Activated CD4-positive, alpha-beta T cell treated with anti-CD3 and anti-CD28 coated beads for 36 hours (primary cell): ENCODE measurements at regions not wholly inside any gene's neighbourhood (a gene's known extent, or its start where the extent isn't known, plus 50 kb on each side); places are given as distances from the start of the nearest gene placed in this dataset.
"Not testable (repeated sequence)": the region's sequence is repeated elsewhere in the genome, so short reads cannot be mapped to it uniquely, and the experiment has no call there.

Experiments
- ATAC-seq: fragments of 200-7000 bp; cut with Tn5 transposase; one replicate; pipeline ENCODE4 v1.10.0; 2021; ENCODE audit warnings: mild to moderate bottlenecking, moderate library complexity
- CTCF ChIA-PET: fragments of 350-600 bp; sonication (Branson Sonifier 250); formaldehyde crosslinking; loops from one replicate; lab custom pipeline; 2021; ENCODE audit warnings: antibody characterized with exemption; lab: Charles Lee
- POLR2A ChIA-PET: fragments of 350-600 bp; sonication (Branson Sonifier 250); formaldehyde crosslinking; loops from one replicate; lab custom pipeline; 2021; ENCODE audit warnings: antibody characterized with exemption, inconsistent platforms; lab: Charles Lee
- DNase-seq: peaks from one replicate; pipeline ENCODE4 v3.0.0-alpha.2; 2020
- H3K27ac Mint-ChIP-seq: one replicate; pipeline ENCODE4 v1.8.0; 2021; ENCODE audit warnings: mixed read lengths
- H3K27me3 Mint-ChIP-seq: one replicate; pipeline ENCODE4 v1.8.0; 2021; ENCODE audit warnings: mixed read lengths
- H3K36me3 Mint-ChIP-seq: one replicate; pipeline ENCODE4 v1.8.0; 2021; ENCODE audit warnings: low read depth, mixed read lengths
- H3K4me1 Mint-ChIP-seq: one replicate; pipeline ENCODE4 v1.8.0; 2021; ENCODE audit warnings: mixed read lengths
- H3K4me3 Mint-ChIP-seq: one replicate; pipeline ENCODE4 v1.8.0; 2021; ENCODE audit warnings: mild to moderate bottlenecking, moderate library complexity, mixed read lengths
- H3K9me3 Mint-ChIP-seq: one replicate; pipeline ENCODE4 v1.8.0; 2021; ENCODE audit warnings: low read depth, mixed read lengths
- intact Hi-C, 2 experiments: fragments of 100-400 bp; cut with DNase I in 1 of 2; cut with micrococcal nuclease in 1 of 2; formaldehyde crosslinking; loops; one replicate each; pipeline versions ENCODE4 v1.14.2 to v1.15.1; 2022 to 2024; cut with DNase I, micrococcal nuclease

DNA sequence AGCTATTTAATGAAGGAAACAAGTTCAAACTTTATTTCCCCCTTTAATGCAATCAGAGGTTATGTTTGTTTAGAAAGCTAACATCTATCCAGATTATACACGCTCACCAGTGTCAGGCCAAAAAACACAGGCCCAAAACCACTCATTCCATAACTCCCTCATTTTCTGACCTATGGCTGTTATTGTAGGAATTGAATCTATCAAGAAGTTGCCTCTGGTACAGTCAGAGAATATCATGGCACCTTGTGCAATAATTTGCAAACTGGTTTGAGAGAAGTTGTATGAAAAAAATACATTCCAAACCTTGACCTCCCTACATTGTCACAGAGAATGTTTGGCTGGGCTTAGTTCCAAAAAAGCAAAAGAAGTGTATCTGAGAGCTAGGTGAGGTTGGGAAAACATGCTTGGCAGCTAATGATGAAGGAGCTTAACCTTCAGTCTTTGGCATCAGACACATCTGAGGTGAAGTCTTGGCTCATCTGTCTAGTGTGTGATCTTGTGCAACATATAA, 591.0 kb downstream of the ANKRD50 start:
- no peak overlapping the region for H3K27ac Mint-ChIP-seq
- intact Hi-C loops: no loop called here
- ChIA-PET POLR2A (no interaction called here), CTCF (interaction anchor here (2.0 kb wide), 1 partner anchor 27 kb away, joined by 4 read pairs; no protein-coding TSS in a partner anchor)
- H3K27me3 Mint-ChIP-seq: no peaks in the 10 kb centered on the region
- no peaks in the 10 kb centered on the region for H3K36me3 Mint-ChIP-seq
- H3K4me1 Mint-ChIP-seq: no peaks in the 10 kb centered on the region
- H3K9me3 Mint-ChIP-seq: no peaks in the 10 kb centered on the region
- no peak for DNase-seq
- no peak overlapping the region for H3K4me3 Mint-ChIP-seq
- no peak for ATAC-seq

DNA sequence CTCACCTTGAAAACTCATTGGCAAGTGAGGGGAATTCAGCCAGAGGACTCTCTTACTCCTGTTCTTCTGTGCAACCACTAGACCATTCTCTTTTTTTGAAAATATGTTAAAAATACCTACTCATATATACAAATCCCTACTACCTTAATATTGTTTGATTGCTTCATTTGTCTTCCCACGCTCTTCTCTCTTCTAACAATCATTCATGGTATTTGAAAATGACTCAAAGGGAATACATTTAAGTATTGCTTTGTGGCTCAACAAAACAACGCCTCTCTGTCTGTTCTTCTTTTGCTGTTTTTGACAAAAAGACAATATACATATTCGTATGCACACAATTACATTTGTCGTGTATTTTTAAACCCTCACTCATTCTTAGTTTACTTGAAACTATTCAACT, 589.4 kb downstream of the ANKRD50 start:
- no peaks in the 10 kb centered on the region for H3K9me3 Mint-ChIP-seq
- POLR2A ChIA-PET: interaction anchor here (0.6 kb wide), 1 partner anchor 157 kb away, joined by 8 read pairs; no protein-coding TSS in a partner anchor
- CTCF ChIA-PET: no interaction called here

DNA sequence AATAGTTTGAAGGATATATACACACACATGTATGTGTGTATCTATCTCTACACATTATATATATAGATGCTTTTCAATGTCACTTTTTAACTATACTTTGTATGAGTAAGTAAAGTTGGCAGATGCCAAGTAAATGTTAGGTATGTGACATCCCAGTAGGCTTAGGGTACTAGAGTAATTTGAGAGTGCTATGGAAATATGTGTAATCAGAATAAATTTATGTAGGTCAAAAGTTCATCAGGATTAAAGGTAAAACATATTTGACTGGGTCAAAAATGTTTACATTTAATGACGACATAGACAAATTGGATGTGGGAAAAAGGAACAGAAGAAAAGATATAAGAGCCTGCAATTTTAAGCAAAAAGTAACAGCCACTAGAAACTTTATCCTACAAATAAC, 588.8 kb downstream of the ANKRD50 start:
- ChIA-PET CTCF (no interaction called here), POLR2A (interaction anchor here (0.6 kb wide), 1 partner anchor 156 kb away, joined by 8 read pairs; no protein-coding TSS in a partner anchor)
- H3K9me3 Mint-ChIP-seq: no peaks in the 10 kb centered on the region
- ATAC-seq (no peak), DNase-seq (no peak)
- H3K4me3 Mint-ChIP-seq: no peak overlapping the region
- H3K27ac Mint-ChIP-seq: no peak overlapping the region
- intact Hi-C loops: no loop called here
- H3K36me3 Mint-ChIP-seq: no peaks in the 10 kb centered on the region
- no peaks in the 10 kb centered on the region for H3K4me1 Mint-ChIP-seq
- no peaks in the 10 kb centered on the region for H3K27me3 Mint-ChIP-seq

More for the DNA sequence above, 589.4 kb downstream of the ANKRD50 start:
- H3K4me1 Mint-ChIP-seq: no peaks in the 10 kb centered on the region
- H3K36me3 Mint-ChIP-seq: no peaks in the 10 kb centered on the region
- H3K27me3 Mint-ChIP-seq: no peaks in the 10 kb centered on the region
- ATAC-seq: no peak
- no peak for DNase-seq
- H3K27ac Mint-ChIP-seq: no peak overlapping the region
- intact Hi-C loops: no loop called here
- H3K4me3 Mint-ChIP-seq: no peak overlapping the region

DNA sequence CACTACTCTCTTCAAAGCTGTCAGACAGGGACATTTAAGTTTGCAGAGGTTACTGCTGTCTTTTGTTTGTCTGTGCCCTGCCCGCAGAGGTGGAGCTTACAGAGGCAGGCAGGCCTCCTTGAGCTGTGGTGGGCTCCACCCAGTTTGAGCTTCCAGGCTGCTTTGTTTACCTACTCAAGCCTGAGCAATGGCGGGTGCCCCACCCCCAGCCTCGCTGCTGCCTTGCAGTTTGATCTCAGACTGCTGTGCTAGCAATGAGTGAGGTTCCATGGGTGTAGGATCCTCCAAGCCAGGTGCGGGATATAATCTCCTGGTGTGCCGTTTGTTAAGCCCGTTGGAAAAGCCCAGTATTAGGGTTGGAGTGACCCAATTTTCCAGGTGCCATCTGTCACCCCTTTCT, 581.2 kb downstream of the ANKRD50 start:
- CTCF ChIA-PET, ATAC-seq: not testable (repeated sequence)

GRCh38 chr4:124132161-124132560, 580.4 kb downstream of the ANKRD50 start:
- H3K4me1 Mint-ChIP-seq: no peaks in the 10 kb centered on the region
- no peak for ATAC-seq
- H3K36me3 Mint-ChIP-seq: no peaks in the 10 kb centered on the region
- H3K9me3 Mint-ChIP-seq: peaks cover 8% of the 10 kb centered on the region
- CTCF ChIA-PET: interaction anchor here (0.6 kb wide), 1 partner anchor 353 kb away, joined by 3 read pairs; no protein-coding TSS in a partner anchor
- no peak overlapping the region for H3K4me3 Mint-ChIP-seq
- DNase-seq: no peak
- peaks cover 2% of the 10 kb centered on the region for H3K27me3 Mint-ChIP-seq
- POLR2A ChIA-PET: no interaction called here
- no peak overlapping the region for H3K27ac Mint-ChIP-seq
- intact Hi-C loops: no loop called here

More for the DNA sequence above, 581.2 kb downstream of the ANKRD50 start:
- H3K27me3 Mint-ChIP-seq, POLR2A ChIA-PET, H3K4me3 Mint-ChIP-seq, H3K9me3 Mint-ChIP-seq, H3K4me1 Mint-ChIP-seq, DNase-seq, intact Hi-C loops, H3K36me3 Mint-ChIP-seq, H3K27ac Mint-ChIP-seq: not testable (repeated sequence)

DNA sequence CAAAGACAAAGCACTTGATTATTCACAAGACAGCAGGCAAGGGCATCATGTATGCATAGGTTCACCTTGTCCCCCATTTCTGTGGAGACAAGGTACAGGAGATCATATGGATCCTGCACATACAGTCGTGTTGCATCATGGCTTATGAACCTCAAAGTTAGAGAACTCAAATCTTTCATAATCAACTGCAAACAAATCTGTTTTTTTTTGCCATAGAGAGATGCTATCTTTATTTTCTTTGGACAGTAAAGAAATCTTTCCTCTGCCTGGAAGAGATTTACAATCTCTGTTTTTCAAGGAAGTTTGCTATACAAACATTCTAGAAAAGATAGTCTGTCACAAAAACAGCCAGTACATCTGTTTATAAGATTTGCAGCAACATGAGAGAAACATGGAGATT, 578.8 kb downstream of the ANKRD50 start:
- Mint-ChIP-seq H3K9me3 (peaks cover 8% of the 10 kb centered on the region), H3K4me1 (no peaks in the 10 kb centered on the region), H3K27ac (no peak overlapping the region), H3K27me3 (peaks cover 2% of the 10 kb centered on the region), H3K36me3 (no peaks in the 10 kb centered on the region), H3K4me3 (no peak overlapping the region)
- DNase-seq: no peak
- intact Hi-C loops: no loop called here
- POLR2A ChIA-PET: no interaction called here
- ATAC-seq: no peak
- CTCF ChIA-PET: no interaction called here

DNA sequence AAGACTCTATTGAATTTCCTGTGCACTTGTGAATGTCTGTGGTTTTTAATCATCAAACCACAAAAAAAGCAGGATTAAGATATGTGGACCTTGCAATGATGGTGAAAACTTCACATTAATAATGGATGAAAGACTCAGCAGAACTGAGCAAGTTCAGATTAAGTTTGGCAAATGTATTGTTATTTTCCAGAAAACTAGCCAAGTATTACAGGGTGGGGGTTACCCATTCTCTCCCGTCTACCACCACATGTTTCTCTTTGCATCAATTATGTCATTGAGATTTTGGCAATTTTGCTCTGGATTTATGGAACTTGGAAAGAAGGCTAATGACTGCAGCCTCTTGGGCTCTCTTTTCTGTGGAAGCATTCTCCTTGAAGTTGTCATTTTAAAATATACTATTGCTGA, 577.1 kb downstream of the ANKRD50 start:
- ATAC-seq (no peak), DNase-seq (no peak)
- peaks cover 8% of the 10 kb centered on the region for H3K9me3 Mint-ChIP-seq
- H3K4me3 Mint-ChIP-seq: no peak overlapping the region
- CTCF ChIA-PET: no interaction called here
- POLR2A ChIA-PET: no interaction called here
- no peak overlapping the region for H3K27ac Mint-ChIP-seq
- no peaks in the 10 kb centered on the region for H3K4me1 Mint-ChIP-seq
- H3K27me3 Mint-ChIP-seq: peaks cover 2% of the 10 kb centered on the region
- H3K36me3 Mint-ChIP-seq: no peaks in the 10 kb centered on the region
- intact Hi-C loops: no loop called here

DNA sequence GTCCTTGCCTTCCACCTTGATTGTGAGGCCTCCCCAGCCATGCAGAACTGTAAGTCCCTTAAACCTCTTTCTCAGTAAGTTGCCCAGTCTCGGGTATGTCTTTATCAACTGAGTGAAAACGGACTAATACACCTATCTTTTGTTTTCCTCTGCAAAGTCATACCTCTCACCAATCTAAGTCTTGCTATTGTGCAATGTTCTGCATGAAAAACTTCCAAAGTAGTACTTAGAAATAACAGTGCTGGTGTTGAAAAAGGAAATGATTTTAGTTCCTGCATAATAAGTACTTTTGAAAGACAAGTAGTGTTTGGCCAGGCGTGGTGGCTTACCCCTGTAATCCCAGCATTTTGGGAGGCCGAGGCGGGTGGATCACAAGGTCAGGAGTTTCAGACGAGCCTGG, 573.5 kb downstream of the ANKRD50 start:
- Mint-ChIP-seq H3K9me3 (peaks cover 2% of the 10 kb centered on the region), H3K27me3 (peaks cover 1% of the 10 kb centered on the region), H3K27ac (no peak overlapping the region), H3K36me3 (no peaks in the 10 kb centered on the region), H3K4me1 (no peaks in the 10 kb centered on the region), H3K4me3 (no peak overlapping the region)
- POLR2A ChIA-PET: no interaction called here
- CTCF ChIA-PET: interaction anchor here (0.6 kb wide), 1 partner anchor 588 kb away, joined by 3 read pairs; no protein-coding TSS in a partner anchor
- DNase-seq: no peak
- intact Hi-C loops: no loop called here
- no peak for ATAC-seq

- no peaks in the 10 kb centered on the region for H3K36me3 Mint-ChIP-seq
- POLR2A ChIA-PET: no interaction called here
- no peak overlapping the region for H3K4me3 Mint-ChIP-seq
- no peaks in the 10 kb centered on the region for H3K4me1 Mint-ChIP-seq
- no peaks in the 10 kb centered on the region for H3K9me3 Mint-ChIP-seq
- no peak for DNase-seq
- intact Hi-C loops: no loop called here
- ATAC-seq: no peak
- CTCF ChIA-PET: no interaction called here
- H3K27me3 Mint-ChIP-seq: no peaks in the 10 kb centered on the region
- H3K27ac Mint-ChIP-seq: no peak overlapping the region
Observed at GRCh38 chr4:124143632-124144031, 568.9 kb downstream of the ANKRD50 start.

DNA sequence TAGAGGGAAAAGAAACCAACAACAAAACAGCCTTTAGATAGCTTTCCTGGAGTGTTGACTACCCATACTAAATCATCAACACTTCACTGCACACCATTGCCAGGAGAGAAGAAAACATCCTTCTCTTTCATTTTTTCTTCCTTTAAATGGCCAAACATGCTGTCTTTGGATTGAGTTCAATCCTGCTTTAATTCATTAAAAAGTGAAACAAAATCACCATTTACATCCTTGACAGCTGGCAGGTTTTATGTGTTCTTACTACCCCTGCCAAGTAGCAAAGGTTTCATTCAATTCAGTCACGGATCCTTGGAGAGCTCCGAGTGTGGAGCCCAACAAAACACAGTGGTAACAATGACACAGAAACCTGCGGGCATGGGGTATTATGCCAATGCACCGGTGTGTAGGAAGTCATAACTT, 568.3 kb downstream of the ANKRD50 start:
- POLR2A ChIA-PET: no interaction called here
- no peak for DNase-seq
- Mint-ChIP-seq H3K4me3 (no peak overlapping the region), H3K4me1 (no peaks in the 10 kb centered on the region), H3K9me3 (no peaks in the 10 kb centered on the region), H3K27ac (no peak overlapping the region), H3K27me3 (no peaks in the 10 kb centered on the region), H3K36me3 (no peaks in the 10 kb centered on the region)
- CTCF ChIA-PET: no interaction called here
- ATAC-seq: no peak
- intact Hi-C loops: no loop called here

DNA sequence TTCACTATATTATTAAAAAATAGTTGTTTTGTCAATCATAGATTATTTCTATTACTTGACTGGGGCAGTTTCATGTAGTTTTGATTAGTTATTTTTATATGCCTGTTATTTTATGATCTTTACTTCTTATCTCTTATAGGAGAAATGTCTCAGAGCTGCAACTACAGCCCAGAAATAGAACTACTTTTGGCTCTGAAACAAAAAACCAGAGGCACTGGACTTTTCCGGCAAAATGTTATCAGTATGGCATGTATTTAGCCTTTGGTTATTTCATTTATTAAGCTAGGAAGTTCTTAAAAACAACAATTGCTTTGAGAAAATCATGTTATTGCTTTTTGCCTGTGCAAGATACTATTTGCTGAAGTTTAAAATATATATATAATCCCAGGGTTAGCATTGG, 566.5 kb downstream of the ANKRD50 start:
- H3K4me1 Mint-ChIP-seq: no peaks in the 10 kb centered on the region
- no peak overlapping the region for H3K27ac Mint-ChIP-seq
- H3K9me3 Mint-ChIP-seq: no peaks in the 10 kb centered on the region
- intact Hi-C loops: no loop called here
- ChIA-PET POLR2A (no interaction called here), CTCF (interaction anchor here (0.9 kb wide), 1 partner anchor 9 kb away, joined by 3 read pairs; no protein-coding TSS in a partner anchor)
- H3K27me3 Mint-ChIP-seq: no peaks in the 10 kb centered on the region
- no peak overlapping the region for H3K4me3 Mint-ChIP-seq
- no peaks in the 10 kb centered on the region for H3K36me3 Mint-ChIP-seq
- DNase-seq: no peak
- no peak for ATAC-seq

DNA sequence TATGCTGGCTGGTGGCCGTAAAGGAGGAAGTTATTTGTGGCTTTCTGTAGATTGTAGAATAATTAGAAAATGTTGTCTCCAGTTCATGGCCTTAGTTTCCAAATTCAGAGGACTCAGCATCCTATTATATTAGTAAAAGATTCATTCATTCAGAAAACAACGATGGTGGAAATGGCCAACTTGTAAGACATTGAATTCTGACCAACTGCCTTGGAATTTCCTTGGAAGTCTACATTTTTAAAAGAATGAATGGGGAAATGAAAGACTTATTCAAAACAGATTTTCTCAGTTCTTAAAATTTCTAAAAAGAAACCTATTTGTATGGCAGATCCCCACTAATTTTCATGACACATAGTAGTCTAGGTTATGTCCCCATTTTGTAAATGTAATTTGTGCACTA, 561.5 kb downstream of the ANKRD50 start:
- ATAC-seq (no peak), DNase-seq (no peak)
- intact Hi-C loops: no loop called here
- Mint-ChIP-seq H3K36me3 (no peaks in the 10 kb centered on the region), H3K27me3 (no peaks in the 10 kb centered on the region), H3K4me1 (no peaks in the 10 kb centered on the region), H3K9me3 (peaks cover 2% of the 10 kb centered on the region), H3K27ac (no peak overlapping the region), H3K4me3 (no peak overlapping the region)
- ChIA-PET POLR2A (no interaction called here), CTCF (no interaction called here)
